Caco-2 (cell line): ENCODE measurements at regions not wholly inside any gene's neighbourhood (a gene's known extent, or its start where the extent isn't known, plus 50 kb on each side); places are given as distances from the start of the nearest gene placed in this dataset.

Experiments used
- BruUV-seq: library from RNA; stranded (reverse); fragments of 400-500 nt; replicated peaks from 2 replicates; lab custom pipeline; 2021; lab: Mats Ljungman, UMichigan
- CTCF ChIA-PET: fragments of 300-600 bp; sonication (Branson Sonifier 250); formaldehyde crosslinking; loops from one replicate; lab custom pipeline; 2022; ENCODE audit warnings: antibody characterized with exemption; lab: Charles Lee
- POLR2A ChIA-PET: fragments of 300-600 bp; sonication (Branson Sonifier 250); formaldehyde crosslinking; loops from one replicate; lab custom pipeline; 2022; ENCODE audit warnings: antibody characterized with exemption; lab: Charles Lee
- DNase-seq, 2 experiments: peaks; one replicate each; pipeline versions ENCODE4 v3.0.0 to v3.0.0-alpha.2; 2020 to 2022
- H3K27me3 ChIP-seq: replicated peaks from 2 replicates; pipeline ENCODE4 v1.6.0; 2011; ENCODE audit warnings: low read length; ENCODE audit not compliant: control insufficient read depth, insufficient read depth
- H3K36me3 ChIP-seq: 2 replicates; pipeline ENCODE4 v1.5.1; 2011; ENCODE audit warnings: low read length; ENCODE audit not compliant: control insufficient read depth, insufficient read depth
- H3K4me1 ChIP-seq: fragments of 250-450 bp; sonication (Bioruptor Pico); 2 replicates; pipeline ENCODE4 v1.5.1; 2020; ENCODE audit warnings: mild to moderate bottlenecking
- H3K4me3 ChIP-seq: 2 replicates; pipeline ENCODE4 v1.5.1; 2011; ENCODE audit warnings: low read depth, mild to moderate bottlenecking, control low read depth, low read length
- H3K9me3 ChIP-seq: fragments of 250-450 bp; sonication (Bioruptor Pico); 2 replicates; pipeline ENCODE4 v1.5.1; 2020; ENCODE audit warnings: mild to moderate bottlenecking, moderate library complexity
- H3K27ac Mint-ChIP-seq: one replicate; pipeline ENCODE4 v1.8.0; 2022; ENCODE audit warnings: mixed read lengths; ENCODE audit not compliant: unreplicated experiment
- H3K27me3 Mint-ChIP-seq: one replicate; pipeline ENCODE4 v1.8.0; 2022; ENCODE audit warnings: mixed read lengths; ENCODE audit not compliant: insufficient read depth, unreplicated experiment
- H3K36me3 Mint-ChIP-seq: one replicate; pipeline ENCODE4 v1.8.0; 2022; ENCODE audit warnings: mild to moderate bottlenecking, mixed read lengths; ENCODE audit not compliant: insufficient read depth, unreplicated experiment
- H3K4me1 Mint-ChIP-seq: one replicate; pipeline ENCODE4 v1.8.0; 2022; ENCODE audit warnings: low read depth, mixed read lengths; ENCODE audit not compliant: unreplicated experiment
- H3K4me3 Mint-ChIP-seq: one replicate; pipeline ENCODE4 v1.8.0; 2022; ENCODE audit warnings: mild to moderate bottlenecking, moderate library complexity, mixed read lengths; ENCODE audit not compliant: unreplicated experiment
- H3K9me3 Mint-ChIP-seq: one replicate; pipeline ENCODE4 v1.8.0; 2022; ENCODE audit warnings: mixed read lengths; ENCODE audit not compliant: unreplicated experiment
- intact Hi-C: fragments of 100-400 bp; cut with micrococcal nuclease; formaldehyde crosslinking; loops from one replicate; pipeline ENCODE4 v1.10.0; 2022; ENCODE audit not compliant: unreplicated experiment
- TF ChIP-seq, protein P1 (sequence below), 2 experiments: fragments of 200-600 bp in 1 of 2; IDR thresholded peaks; 1 replicate in 1 of 2; 2 replicates in 1 of 2; pipeline versions ENCODE4 v1.5.1 to v1.8.0; 2011 to 2022; ENCODE audit warnings: antibody characterized with exemption in 1 of 2, control low read depth in 1 of 2, inconsistent platforms in 1 of 2, low read depth in 1 of 2, low read length in 1 of 2, mild to moderate bottlenecking in 1 of 2, moderate library complexity in 1 of 2; ENCODE audit not compliant: insufficient read depth in 1 of 2, severe bottlenecking in 1 of 2, unreplicated experiment in 1 of 2

DNA sequence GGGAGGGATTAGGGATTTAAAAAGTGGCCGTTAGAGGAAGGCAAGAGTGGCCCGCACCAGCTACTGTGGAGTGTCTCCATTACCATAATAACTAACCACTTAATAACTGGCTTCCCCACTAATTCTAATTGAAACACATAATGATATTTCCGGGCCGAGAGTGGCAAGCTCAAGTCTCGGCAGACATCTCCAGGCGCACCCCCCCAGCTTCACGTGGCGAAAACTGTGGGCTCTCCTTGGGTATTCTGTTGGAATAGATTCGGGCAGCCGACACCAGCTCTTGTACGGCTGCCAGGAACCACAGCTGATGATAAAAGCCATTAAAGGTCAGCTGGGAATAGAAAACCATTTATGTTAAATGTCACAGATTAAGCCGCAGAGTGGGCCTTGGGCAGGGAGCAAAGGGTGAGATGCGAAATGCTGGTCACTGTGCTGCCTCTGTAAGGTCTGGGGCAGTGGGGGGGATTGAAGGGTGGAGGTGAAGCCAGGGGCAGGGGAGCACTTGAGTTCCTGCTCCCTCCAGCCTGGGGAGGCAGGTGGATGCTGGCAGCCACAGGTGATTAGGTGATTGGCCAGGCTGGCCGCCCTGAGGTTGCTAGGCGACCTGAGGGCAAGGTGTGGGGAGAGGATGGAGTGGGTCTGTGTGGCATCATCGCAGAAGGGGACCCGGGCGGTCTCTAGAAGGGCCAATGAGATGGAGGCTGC, 115.6 kb upstream of the SDK2 start:
- Histone ChIP-seq H3K27me3 (no peaks in the 10 kb centered on the region), H3K4me3 (no peak overlapping the region), H3K9me3 (no peaks in the 10 kb centered on the region), H3K36me3 (no peaks in the 10 kb centered on the region), H3K4me1 (no peaks in the 10 kb centered on the region)
- intact Hi-C loops, result no loop called here
- no TSS peak for BruUV-seq
- H3K4me3 Mint-ChIP-seq, result no peak overlapping the region
- ChIA-PET POLR2A (no interaction called here), CTCF (no interaction called here)
- H3K36me3 Mint-ChIP-seq, result no peaks in the 10 kb centered on the region
- H3K27me3 Mint-ChIP-seq, result no peaks in the 10 kb centered on the region
- no peaks in the 10 kb centered on the region for H3K9me3 Mint-ChIP-seq
- TF ChIP-seq, protein P1, sequence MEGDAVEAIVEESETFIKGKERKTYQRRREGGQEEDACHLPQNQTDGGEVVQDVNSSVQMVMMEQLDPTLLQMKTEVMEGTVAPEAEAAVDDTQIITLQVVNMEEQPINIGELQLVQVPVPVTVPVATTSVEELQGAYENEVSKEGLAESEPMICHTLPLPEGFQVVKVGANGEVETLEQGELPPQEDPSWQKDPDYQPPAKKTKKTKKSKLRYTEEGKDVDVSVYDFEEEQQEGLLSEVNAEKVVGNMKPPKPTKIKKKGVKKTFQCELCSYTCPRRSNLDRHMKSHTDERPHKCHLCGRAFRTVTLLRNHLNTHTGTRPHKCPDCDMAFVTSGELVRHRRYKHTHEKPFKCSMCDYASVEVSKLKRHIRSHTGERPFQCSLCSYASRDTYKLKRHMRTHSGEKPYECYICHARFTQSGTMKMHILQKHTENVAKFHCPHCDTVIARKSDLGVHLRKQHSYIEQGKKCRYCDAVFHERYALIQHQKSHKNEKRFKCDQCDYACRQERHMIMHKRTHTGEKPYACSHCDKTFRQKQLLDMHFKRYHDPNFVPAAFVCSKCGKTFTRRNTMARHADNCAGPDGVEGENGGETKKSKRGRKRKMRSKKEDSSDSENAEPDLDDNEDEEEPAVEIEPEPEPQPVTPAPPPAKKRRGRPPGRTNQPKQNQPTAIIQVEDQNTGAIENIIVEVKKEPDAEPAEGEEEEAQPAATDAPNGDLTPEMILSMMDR (IDR thresholded peaks at IDR 0.05; ENCODE audit: insufficient read depth in 1 of 2, low read depth in 1 of 2, low read length in 1 of 2, severe bottlenecking in 1 of 2, unreplicated experiment in 1 of 2), result no peak
- peaks cover 7% of the 10 kb centered on the region for H3K4me1 Mint-ChIP-seq
- H3K27ac Mint-ChIP-seq, result no peak overlapping the region
- no peak for DNase-seq

DNA sequence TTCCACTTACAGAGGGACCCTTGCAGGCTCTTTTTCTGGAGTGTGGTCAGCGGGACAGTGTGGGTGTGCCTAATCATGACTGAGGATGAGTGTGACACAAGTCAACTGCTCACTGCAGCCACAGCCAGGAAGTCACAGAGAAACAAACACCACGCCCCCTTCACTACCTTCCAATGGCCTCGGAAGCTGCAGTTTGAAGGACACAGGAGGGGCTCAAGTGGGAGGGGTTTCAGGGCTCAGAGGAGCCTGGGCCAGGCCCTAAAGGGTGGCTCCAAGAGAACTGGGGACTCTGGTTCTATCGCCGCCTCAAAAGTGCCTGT, 116.2 kb upstream of the SDK2 start:
- Mint-ChIP-seq H3K36me3 (no peaks in the 10 kb centered on the region), H3K4me3 (no peak overlapping the region), H3K9me3 (no peaks in the 10 kb centered on the region), H3K27ac (no peak overlapping the region), H3K27me3 (no peaks in the 10 kb centered on the region), H3K4me1 (peaks cover 7% of the 10 kb centered on the region)
- Histone ChIP-seq H3K9me3 (no peaks in the 10 kb centered on the region), H3K4me3 (no peak overlapping the region), H3K4me1 (no peaks in the 10 kb centered on the region), H3K36me3 (no peaks in the 10 kb centered on the region), H3K27me3 (no peaks in the 10 kb centered on the region)
- ChIA-PET CTCF (no interaction called here), POLR2A (no interaction called here)
- no peak for DNase-seq
- TF ChIP-seq, protein P1 (IDR thresholded peaks at IDR 0.05; ENCODE audit: insufficient read depth in 1 of 2, low read depth in 1 of 2, low read length in 1 of 2, severe bottlenecking in 1 of 2, unreplicated experiment in 1 of 2), result no peak
- no TSS peak for BruUV-seq
- intact Hi-C loops, result no loop called here

DNA sequence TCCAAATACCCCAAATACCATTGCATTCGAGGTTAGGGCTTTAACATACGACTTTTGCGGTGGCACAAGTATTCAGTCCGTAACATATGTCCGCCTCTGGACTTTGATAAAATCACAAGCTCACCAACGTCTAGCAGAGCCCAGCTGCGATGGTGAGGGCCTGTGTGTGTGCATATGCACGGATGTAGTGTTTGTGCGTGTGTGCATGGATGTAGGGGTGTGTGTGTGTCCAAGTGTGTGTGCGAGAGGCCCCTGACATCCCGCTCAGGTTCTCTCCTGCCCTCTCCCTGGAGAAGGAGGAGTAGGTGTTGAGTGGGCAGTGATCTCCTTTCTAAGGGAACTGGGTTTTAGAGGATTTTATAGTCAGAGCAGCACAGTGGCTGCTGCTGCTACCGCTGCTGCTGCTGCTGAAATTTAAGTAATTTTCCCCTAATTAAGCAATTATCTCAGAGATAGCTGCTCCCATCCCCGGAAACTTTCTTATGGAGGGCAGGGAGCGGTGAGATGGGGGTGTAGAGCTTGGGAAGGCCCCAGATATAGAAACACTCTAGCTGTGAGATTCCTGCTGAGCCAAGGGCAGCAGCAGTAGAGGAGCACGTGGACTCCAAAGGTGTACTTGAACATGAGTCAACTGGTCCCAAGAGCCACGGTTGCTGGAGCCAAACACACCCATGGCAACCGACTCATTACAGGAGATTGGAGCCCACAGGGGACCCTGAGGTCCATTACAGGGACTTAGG, 121.7 kb upstream of the SDK2 start:
- H3K4me3 Mint-ChIP-seq, result no peak overlapping the region
- CTCF ChIA-PET, result no interaction called here
- no peak for DNase-seq
- POLR2A ChIA-PET, result no interaction called here
- H3K27me3 Mint-ChIP-seq, result peaks cover 3% of the 10 kb centered on the region
- BruUV-seq, result no TSS peak
- H3K9me3 Mint-ChIP-seq, result no peaks in the 10 kb centered on the region
- no peaks in the 10 kb centered on the region for H3K4me1 ChIP-seq
- H3K27me3 ChIP-seq, result no peaks in the 10 kb centered on the region
- H3K27ac Mint-ChIP-seq, result no peak overlapping the region
- no peak overlapping the region for H3K4me3 ChIP-seq
- no peaks in the 10 kb centered on the region for H3K9me3 ChIP-seq
- no peaks in the 10 kb centered on the region for H3K4me1 Mint-ChIP-seq
- intact Hi-C loops, result no loop called here
- no peaks in the 10 kb centered on the region for H3K36me3 ChIP-seq
- TF ChIP-seq, protein P1 (IDR thresholded peaks at IDR 0.05; ENCODE audit: insufficient read depth in 1 of 2, low read depth in 1 of 2, low read length in 1 of 2, severe bottlenecking in 1 of 2, unreplicated experiment in 1 of 2), result no peak
- no peaks in the 10 kb centered on the region for H3K36me3 Mint-ChIP-seq
